Muscle of arm (tissue), 1 donor: ENCODE measurements at regions not wholly inside any gene's neighbourhood (a gene's known extent, or its start where the extent isn't known, plus 50 kb on each side); places are given as distances from the start of the nearest gene placed in this dataset.

Source experiments
- DNase-seq: peaks from one replicate; pipeline ENCODE4 v3.0.0-alpha.2; 2013

- DNase-seq, result peak; percentile 73
Measured at GRCh38 chr14:49999146-49999761, 106.4 kb downstream of the ARF6 start.

- DNase-seq, result no peak
Measured at GRCh38 chr14:49999826-50000379, 107.0 kb downstream of the ARF6 start.

- DNase-seq, result peak; percentile 87
Measured at GRCh38 chr14:50000380-50001150, 107.7 kb downstream of the ARF6 start.

GRCh38 chr14:50001151-50001998 lies 108.5 kb downstream of the ARF6 start:
- DNase-seq, result peak; percentile 46

GRCh38 chr14:50001999-50002925 lies 109.4 kb downstream of the ARF6 start:
- DNase-seq, result no peak

GRCh38 chr14:50002926-50003212 lies 110.0 kb downstream of the ARF6 start:
- no peak for DNase-seq

- DNase-seq, result peak; percentile 69
Measured at GRCh38 chr14:50003213-50004021, 110.5 kb downstream of the ARF6 start.

GRCh38 chr14:50006141-50006540 lies 110.2 kb downstream of the VCPKMT start:
- DNase-seq, result no peak

GRCh38 chr14:50007123-50007903 lies 109.1 kb downstream of the VCPKMT start:
- DNase-seq, result no peak

- DNase-seq, result no peak
Measured at GRCh38 chr14:50008562-50008961, 107.8 kb downstream of the VCPKMT start.

GRCh38 chr14:50008974-50009373 lies 107.4 kb downstream of the VCPKMT start:
- no peak for DNase-seq

GRCh38 chr14:50010752-50011151 lies 105.6 kb downstream of the VCPKMT start:
- no peak for DNase-seq

- no peak for DNase-seq
Measured at GRCh38 chr14:50011242-50011641, 105.1 kb downstream of the VCPKMT start.

- DNase-seq, result no peak
Measured at GRCh38 chr14:50012644-50013043, 103.7 kb downstream of the VCPKMT start.

- no peak for DNase-seq
Measured at GRCh38 chr14:50013198-50013918, 103.0 kb downstream of the VCPKMT start.

GRCh38 chr14:50013934-50014333 lies 102.4 kb downstream of the VCPKMT start:
- DNase-seq, result no peak

- DNase-seq, result peak; percentile 38
Measured at GRCh38 chr14:50014809-50015430, 101.5 kb downstream of the VCPKMT start.

GRCh38 chr14:50015716-50016115 lies 100.7 kb downstream of the VCPKMT start:
- no peak for DNase-seq
